T47D (cell line): ENCODE measurements at regions not wholly inside any gene's neighbourhood (a gene's known extent, or its start where the extent isn't known, plus 50 kb on each side); places are given as distances from the start of the nearest gene placed in this dataset.
A peak's percentile ranks its signal among the peaks of the same experiment; 100 is the strongest.
"Not testable (repeated sequence)": the region's sequence is repeated elsewhere in the genome, so short reads cannot be mapped to it uniquely, and the experiment has no call there.

ENCODE experiments used
- DNase-seq, 2 experiments: peaks; one replicate each; pipeline versions ENCODE4 v3.0.0 to v3.0.0-alpha.2; 2011 to 2012; ENCODE audit warnings: low read depth in 1 of 2, low spot score in 1 of 2
- JUND ChIP-seq: IDR thresholded peaks from 2 replicates; pipeline ENCODE4 v1.6.1; 2012; ENCODE audit warnings: low read depth
- in situ Hi-C: cut with HindIII; loops from 2 replicates; pipeline ENCODE4 v1.10.0; 2016; ENCODE audit warnings: low sequenced_read_pairs, low pct_unique_long_range_greater_than_20kb

- in situ Hi-C loops, result no loop called here
- DNase-seq, result no peak
- no peak for TF ChIP-seq JUND
These were observed 164.9 kb upstream of the ATF7IP start for GRCh38 chr12:14200598-14200997.

- no peak for DNase-seq
- no peak for TF ChIP-seq JUND
- in situ Hi-C loops, result no loop called here
These were observed 164.2 kb upstream of the ATF7IP start for GRCh38 chr12:14201291-14201690.

GRCh38 chr12:14207905-14208551 lies 157.5 kb upstream of the ATF7IP start:
- no peak for TF ChIP-seq JUND
- in situ Hi-C loops, result no loop called here
- peak in 1 of 2 experiments; percentile 79 for DNase-seq

- TF ChIP-seq JUND, result no peak
- in situ Hi-C loops, result no loop called here
- no peak for DNase-seq
These were observed 153.5 kb upstream of the ATF7IP start for GRCh38 chr12:14211947-14212387.

- no peak for TF ChIP-seq JUND
- in situ Hi-C loops, result no loop called here
- DNase-seq, result no peak
These were observed 151.9 kb upstream of the ATF7IP start for GRCh38 chr12:14213542-14213941.

- no peak for DNase-seq
- in situ Hi-C loops, result no loop called here
- no peak for TF ChIP-seq JUND
These were observed 151.0 kb upstream of the ATF7IP start for GRCh38 chr12:14214495-14214894.

GRCh38 chr12:14215949-14216348 lies 149.5 kb upstream of the ATF7IP start:
- DNase-seq, in situ Hi-C loops: not testable (repeated sequence)

- in situ Hi-C loops, result no loop called here
- no peak for DNase-seq
- TF ChIP-seq JUND, result no peak
These were observed 148.8 kb upstream of the ATF7IP start for GRCh38 chr12:14216405-14217294.

- TF ChIP-seq JUND, result no peak
These were observed 146.3 kb upstream of the ATF7IP start for GRCh38 chr12:14219156-14219555.

GRCh38 chr12:14219670-14220069 lies 145.8 kb upstream of the ATF7IP start:
- DNase-seq, in situ Hi-C loops: not testable (repeated sequence)

More at GRCh38 chr12:14219156-14219555, 146.3 kb upstream of the ATF7IP start:
- no peak for DNase-seq
- in situ Hi-C loops, result no loop called here

- in situ Hi-C loops, result no loop called here
- DNase-seq, result no peak
- TF ChIP-seq JUND, result no peak
These were observed 140.4 kb upstream of the ATF7IP start for GRCh38 chr12:14225064-14225463.

GRCh38 chr12:14235176-14235575 lies 130.3 kb upstream of the ATF7IP start:
- DNase-seq, in situ Hi-C loops: not testable (repeated sequence)

GRCh38 chr12:14236641-14237040 lies 128.8 kb upstream of the ATF7IP start:
- in situ Hi-C loops, result not testable (repeated sequence)

More at GRCh38 chr12:14236641-14237040, 128.8 kb upstream of the ATF7IP start:
- DNase-seq, result not testable (repeated sequence)
